HepG2 (cell line): ENCODE measurements at regions not wholly inside any gene's neighbourhood (a gene's known extent, or its start where the extent isn't known, plus 50 kb on each side); places are given as distances from the start of the nearest gene placed in this dataset.

ENCODE experiments used
- HMGXB4 ChIP-seq, 2 experiments: sonication (generic) in 1 of 2; formaldehyde crosslinking in 1 of 2; IDR thresholded peaks; 2 replicates each; pipeline versions ENCODE4 v1.4.0 to v1.6.1; 2018 to 2020; ENCODE audit warnings: missing genetic modification reagents in 2 of 2, borderline replicate concordance in 1 of 2, low read depth in 1 of 2, mild to moderate bottlenecking in 1 of 2, missing biosample characterization in 1 of 2
- HOXA9 ChIP-seq: sonication (generic); formaldehyde crosslinking; IDR thresholded peaks from 2 replicates; pipeline ENCODE4 v1.8.1; 2022; ENCODE audit warnings: missing genetic modification reagents, mild to moderate bottlenecking, moderate library complexity, borderline replicate concordance
- IKZF4 ChIP-seq: sonication (generic); formaldehyde crosslinking; IDR thresholded peaks from 2 replicates; pipeline ENCODE4 v1.5.1; 2020; ENCODE audit warnings: borderline replicate concordance, mild to moderate bottlenecking, low read depth, missing genetic modification reagents; ENCODE audit errors: not compliant biosample characterization
- PAXIP1 ChIP-seq: sonication (generic); formaldehyde crosslinking; conservative IDR thresholded peaks from 2 replicates; pipeline ENCODE4 v1.4.0; 2020; ENCODE audit warnings: mild to moderate bottlenecking, missing genetic modification reagents, moderate library complexity
- PHF21A ChIP-seq: sonication (generic); formaldehyde crosslinking; IDR thresholded peaks from 2 replicates; pipeline ENCODE4 v1.5.0; 2020; ENCODE audit warnings: mild to moderate bottlenecking, missing genetic modification reagents
- PRDM4 ChIP-seq: sonication (generic); formaldehyde crosslinking; IDR thresholded peaks from 2 replicates; pipeline ENCODE4 v1.9.0; 2021; ENCODE audit warnings: missing genetic modification reagents, borderline replicate concordance
- RELA ChIP-seq: sonication (generic); formaldehyde crosslinking; IDR thresholded peaks from 2 replicates; pipeline ENCODE4 v1.4.0; 2020; ENCODE audit warnings: missing genetic modification reagents
- SOX13 ChIP-seq, 3 experiments: fragments of 450-650 bp in 1 of 3; sonication (generic) in 1 of 3; formaldehyde crosslinking in 1 of 3; IDR thresholded peaks in 2 of 3; conservative IDR thresholded peaks in 1 of 3; 2 replicates each; pipeline versions ENCODE4 v1.5.0 to v1.6.1; 2016 to 2020; ENCODE audit warnings: antibody characterized with exemption in 1 of 3, mild to moderate bottlenecking in 1 of 3, missing compliant biosample characterization in 1 of 3, missing genetic modification reagents in 1 of 3, moderate library complexity in 1 of 3
- ZIK1 ChIP-seq: sonication (generic); formaldehyde crosslinking; IDR thresholded peaks from 2 replicates; pipeline ENCODE4 v1.5.0; 2020; ENCODE audit warnings: mild to moderate bottlenecking, low read depth, missing genetic modification reagents, borderline replicate concordance
- ZMYM4 ChIP-seq: sonication (generic); formaldehyde crosslinking; IDR thresholded peaks from 2 replicates; pipeline ENCODE4 v1.8.1; 2023; ENCODE audit warnings: mild to moderate bottlenecking, missing genetic modification reagents
- ZNF136 ChIP-seq: sonication (generic); formaldehyde crosslinking; IDR thresholded peaks from 2 replicates; pipeline ENCODE4 v1.8.1; 2022; ENCODE audit warnings: low read depth, mild to moderate bottlenecking, moderate library complexity, missing genetic modification reagents
- ZNF276 ChIP-seq: sonication (generic); formaldehyde crosslinking; IDR thresholded peaks from 2 replicates; pipeline ENCODE4 v1.4.0; 2020; ENCODE audit warnings: mild to moderate bottlenecking, low read depth, missing genetic modification reagents
- ZNF574 ChIP-seq: sonication (generic); formaldehyde crosslinking; IDR thresholded peaks from 2 replicates; pipeline ENCODE4 v1.4.0; 2020; ENCODE audit warnings: missing genetic modification reagents
- ZNF598 ChIP-seq: sonication (generic); formaldehyde crosslinking; IDR thresholded peaks from 2 replicates; pipeline ENCODE4 v1.5.1; 2020; ENCODE audit warnings: mild to moderate bottlenecking, missing genetic modification reagents, borderline replicate concordance
- ZNF773 ChIP-seq: sonication (generic); formaldehyde crosslinking; IDR thresholded peaks from 2 replicates; pipeline ENCODE4 v1.4.0; 2020; ENCODE audit warnings: missing genetic modification reagents, borderline replicate concordance

- no peak for TF ChIP-seq ZNF276 (CRISPR knock-in tag)
- no peak for TF ChIP-seq IKZF4 (CRISPR knock-in tag)
- no peak for TF ChIP-seq PRDM4 (CRISPR knock-in tag)
- TF ChIP-seq ZIK1 (CRISPR knock-in tag) = no peak
- no peak for TF ChIP-seq PHF21A (CRISPR knock-in tag)
- no peak for TF ChIP-seq ZNF136
- TF ChIP-seq SOX13 (IDR thresholded peaks at IDR 0.05) = no peak
- peak in 1 of 2 experiments; percentile 36; a peak in 1 of 4 replicates for TF ChIP-seq SOX13 (CRISPR knock-in tag; conservative IDR thresholded peaks at IDR 0.05 in 1 of 2, IDR thresholded peaks at IDR 0.05 in 1 of 2)
- no peak for TF ChIP-seq HMGXB4 (CRISPR knock-in tag; IDR thresholded peaks at IDR 0.05; ENCODE audit: borderline replicate concordance in 1 of 2, low read depth in 1 of 2)
- TF ChIP-seq RELA (CRISPR knock-in tag) = no peak
- peak; percentile 60 for TF ChIP-seq ZMYM4
- TF ChIP-seq PAXIP1 (CRISPR knock-in tag) = peak; percentile 61
- TF ChIP-seq ZNF773 = no peak
- TF ChIP-seq ZNF574 (CRISPR knock-in tag) = no peak
- no peak for TF ChIP-seq ZNF598 (CRISPR knock-in tag)
- TF ChIP-seq HOXA9 (CRISPR knock-in tag) = no peak
Measured at GRCh38 chr3:182233957-182234356, 522.2 kb downstream of the SOX2 start (continued).
